IMR-90 (cell line): ENCODE measurements at regions not wholly inside any gene's neighbourhood (a gene's known extent, or its start where the extent isn't known, plus 50 kb on each side); places are given as distances from the start of the nearest gene placed in this dataset.

Experiments used
- ATAC-seq: fragments of 200-7000 bp; cut with Tn5 transposase; 2 replicates; pipeline ENCODE4 v1.9.1; 2020; ENCODE audit warnings: low read depth, mild to moderate bottlenecking, moderate library complexity
- BruUV-seq: library from RNA; stranded (reverse); fragments of 400-500 nt; replicated peaks from 2 replicates; lab custom pipeline; 2021; lab: Mats Ljungman, UMichigan
- CTCF ChIA-PET: fragments of 300-600 bp; formaldehyde crosslinking; extraction: SDS; loops from one replicate; lab custom pipeline; 2021; ENCODE audit warnings: antibody characterized with exemption; lab: Yijun Ruan, JAX
- POLR2A ChIA-PET: fragments of 300-600 bp; sonication (Branson Sonifier 250); formaldehyde crosslinking; loops from one replicate; lab custom pipeline; 2022; ENCODE audit warnings: antibody characterized with exemption; ENCODE audit not compliant: unreplicated experiment; lab: Charles Lee
- DNase-seq: peaks from one replicate; pipeline ENCODE4 v3.0.0; 2013
- H2AFZ ChIP-seq: replicated peaks from 2 replicates; pipeline ENCODE3; 2013; ENCODE audit warnings: low read length, mild to moderate bottlenecking; ENCODE audit not compliant: poor library complexity
- H2AK5ac ChIP-seq: 2 replicates; pipeline ENCODE4 v1.6.1; 2013; ENCODE audit warnings: low read depth, low read length, inconsistent platforms
- H2AK9ac ChIP-seq: replicated peaks from 2 replicates; pipeline ENCODE3; 2013; ENCODE audit warnings: mild to moderate bottlenecking, low read depth, low read length, moderate library complexity; ENCODE audit not compliant: poor library complexity
- H2BK120ac ChIP-seq: 2 replicates; pipeline ENCODE4 v1.6.1; 2013; ENCODE audit warnings: low read depth, low read length, inconsistent platforms
- H2BK15ac ChIP-seq: 3 replicates; pipeline ENCODE4 v1.6.1; 2013; ENCODE audit warnings: low read depth, low read length, inconsistent platforms
- H2BK20ac ChIP-seq: 2 replicates; pipeline ENCODE4 v1.6.1; 2013; ENCODE audit warnings: low read depth, mild to moderate bottlenecking, inconsistent platforms, low read length, moderate library complexity
- H2BK5ac ChIP-seq: 2 replicates; pipeline ENCODE4 v1.6.1; 2013; ENCODE audit warnings: mild to moderate bottlenecking, low read depth, low read length, inconsistent platforms; ENCODE audit not compliant: poor library complexity, severe bottlenecking
- H3K14ac ChIP-seq: replicated peaks from 2 replicates; pipeline ENCODE4 v1.6.1; 2013; ENCODE audit warnings: low read depth, low read length, inconsistent platforms
- H3K18ac ChIP-seq: 2 replicates; pipeline ENCODE4 v1.6.1; 2013; ENCODE audit warnings: low read depth, low read length, control low read depth
- H3K23ac ChIP-seq: 2 replicates; pipeline ENCODE4 v1.6.1; 2013; ENCODE audit warnings: low read depth, low read length, inconsistent platforms
- H3K27ac ChIP-seq: 2 replicates; pipeline ENCODE4 v1.5.1; 2013; ENCODE audit warnings: mild to moderate bottlenecking, control low read depth, low read length; ENCODE audit not compliant: insufficient read depth
- H3K27me3 ChIP-seq: 2 replicates; pipeline ENCODE4 v1.6.1; 2013; ENCODE audit warnings: low read length; ENCODE audit not compliant: control insufficient read depth, insufficient read depth
- H3K36me3 ChIP-seq: 2 replicates; pipeline ENCODE4 v1.6.1; 2013; ENCODE audit warnings: low read length, mixed read lengths; ENCODE audit not compliant: control insufficient read depth, insufficient read depth
- H3K4ac ChIP-seq: 2 replicates; pipeline ENCODE4 v1.6.1; 2013; ENCODE audit warnings: low read depth, low read length, inconsistent platforms
- H3K4me1 ChIP-seq: 2 replicates; pipeline ENCODE4 v1.6.1; 2013; ENCODE audit warnings: low read length, mixed read lengths; ENCODE audit not compliant: control insufficient read depth, insufficient read depth
- H3K4me2 ChIP-seq: 2 replicates; pipeline ENCODE4 v1.6.1; 2013; ENCODE audit warnings: low read depth, mild to moderate bottlenecking, control low read depth, low read length, moderate library complexity
- H3K4me3 ChIP-seq: 2 replicates; pipeline ENCODE4 v1.5.1; 2013; ENCODE audit warnings: low read depth, mild to moderate bottlenecking, control low read depth, low read length, moderate library complexity; ENCODE audit not compliant: insufficient read depth
- H3K56ac ChIP-seq: 2 replicates; pipeline ENCODE4 v1.6.1; 2013; ENCODE audit warnings: low read length, inconsistent platforms; ENCODE audit not compliant: insufficient read depth; ENCODE audit errors: extremely low read depth
- H3K79me1 ChIP-seq, 2 experiments: 2 replicates each; pipeline ENCODE4 v1.6.1; 2013; ENCODE audit warnings: low read length in 2 of 2, inconsistent platforms in 1 of 2, low read depth in 1 of 2
- H3K9ac ChIP-seq: 2 replicates; pipeline ENCODE4 v1.6.1; 2013; ENCODE audit warnings: low read depth, low read length, control low read depth
- H3K9me1 ChIP-seq: 2 replicates; pipeline ENCODE4 v1.6.1; 2013; ENCODE audit warnings: low read length, inconsistent platforms; ENCODE audit not compliant: insufficient read depth
- H3K9me3 ChIP-seq: 2 replicates; pipeline ENCODE4 v1.6.1; 2013; ENCODE audit warnings: low read length; ENCODE audit not compliant: control insufficient read depth, insufficient read depth
- H4K20me1 ChIP-seq: 2 replicates; pipeline ENCODE4 v1.6.1; 2013; ENCODE audit warnings: low read length, inconsistent platforms; ENCODE audit not compliant: insufficient read depth
- H4K5ac ChIP-seq: 2 replicates; pipeline ENCODE4 v1.6.1; 2013; ENCODE audit warnings: mild to moderate bottlenecking, low read depth, low read length, control low read depth
- H4K8ac ChIP-seq, 2 experiments: 2 replicates each; pipeline ENCODE4 v1.6.1; 2013; ENCODE audit warnings: low read depth in 2 of 2, low read length in 2 of 2, control low read depth in 1 of 2, inconsistent platforms in 1 of 2
- H4K91ac ChIP-seq: 2 replicates; pipeline ENCODE4 v1.6.1; 2013; ENCODE audit warnings: low read depth, low read length, inconsistent platforms; ENCODE audit not compliant: insufficient read depth
- CEBPB ChIP-seq: IDR thresholded peaks from 2 replicates; pipeline ENCODE4 v1.6.1; 2012; ENCODE audit warnings: low read depth, low read length, improper control_type of control experiment
- ELK1 ChIP-seq: fragments of 150-350 bp; IDR thresholded peaks from 2 replicates; pipeline ENCODE4 v1.6.1; 2016; ENCODE audit warnings: low read depth, mild to moderate bottlenecking, low read length, moderate library complexity, borderline replicate concordance
- RFX5 ChIP-seq: IDR thresholded peaks from 2 replicates; pipeline ENCODE4 v1.8.0; 2012; ENCODE audit warnings: low read depth, mild to moderate bottlenecking, low read length, moderate library complexity
- WGBS, 2 experiments: methylation state at CpG; one replicate each; pipeline versions ENCODE4 v1.1.5 to v1.1.7; 2013; ENCODE audit warnings: missing lambda C conversion rate in 2 of 2; ENCODE audit not compliant: insufficient read length in 1 of 2; ENCODE audit errors: extremely low coverage in 2 of 2; 5-methylcytosine and 5-hydroxymethylcytosine counted together
- dilution Hi-C: fragments of 300-500 bp; cut with HindIII; formaldehyde crosslinking; loops from one replicate; pipeline ENCODE4 v1.14.3; 2018; ENCODE audit warnings: low sequenced_read_pairs; ENCODE audit not compliant: unreplicated experiment
- in situ Hi-C: fragments of 300-500 bp; cut with MboI; formaldehyde crosslinking; loops from 3 replicates; pipeline ENCODE4 v1.14.3; 2019; ENCODE audit warnings: low sequenced_read_pairs, inconsistent platforms, mixed read lengths
- intact Hi-C: fragments of 100-400 bp; cut with micrococcal nuclease; formaldehyde crosslinking; loops from 2 replicates; pipeline ENCODE4 v1.10.0; 2022

GRCh38 chr10:131474416-131474815, 162.9 kb upstream of the TCERG1L start:
- dilution Hi-C loops = no loop called here
- WGBS, 2 experiments = 50% methylated on average over 3 of the region's 6 CpGs; no CpG with 5 or more reads in 1 of the 2 experiments
- H3K9me1 ChIP-seq = no peaks in the 10 kb centered on the region
- H3K23ac ChIP-seq = no peak overlapping the region
- H2AK9ac ChIP-seq = no peak overlapping the region
- H3K4me1 ChIP-seq = no peaks in the 10 kb centered on the region
- H3K27ac ChIP-seq = no peak overlapping the region
- H2BK5ac ChIP-seq = no peak overlapping the region
- no peak overlapping the region for H4K8ac ChIP-seq
- ChIA-PET CTCF (no interaction called here), POLR2A (no interaction called here)
- TF ChIP-seq CEBPB = no peak
- no peak for TF ChIP-seq RFX5
- TF ChIP-seq ELK1 = no peak
- H3K18ac ChIP-seq = no peak overlapping the region
- no peak overlapping the region for H3K4me2 ChIP-seq
- no peak overlapping the region for H3K4ac ChIP-seq
- ATAC-seq = no peak
- no peak overlapping the region for H3K14ac ChIP-seq
- DNase-seq = no peak
- no peak overlapping the region for H4K91ac ChIP-seq
- no TSS peak for BruUV-seq
- H2AFZ ChIP-seq = no peak overlapping the region
- H4K20me1 ChIP-seq = no peaks in the 10 kb centered on the region
- no peak overlapping the region for H3K9ac ChIP-seq
- H3K79me1 ChIP-seq = no peaks in the 10 kb centered on the region
- in situ Hi-C loops = no loop called here
- H3K56ac ChIP-seq = no peak overlapping the region
- H2BK15ac ChIP-seq = no peak overlapping the region
- H2BK120ac ChIP-seq = no peak overlapping the region
- H3K9me3 ChIP-seq = peaks cover 48% of the 10 kb centered on the region
- no peak overlapping the region for H2BK20ac ChIP-seq
- intact Hi-C loops = no loop called here
- H3K36me3 ChIP-seq = no peaks in the 10 kb centered on the region
- H2AK5ac ChIP-seq = no peak overlapping the region
- no peak overlapping the region for H4K5ac ChIP-seq
- H3K4me3 ChIP-seq = no peak overlapping the region
- no peaks in the 10 kb centered on the region for H3K27me3 ChIP-seq
